Cardiac fibroblast (primary cell): ENCODE measurements at regions not wholly inside any gene's neighbourhood (a gene's known extent, or its start where the extent isn't known, plus 50 kb on each side); places are given as distances from the start of the nearest gene placed in this dataset.

Experiments used
- DNase-seq, 2 donors: peaks; one replicate each; pipeline versions ENCODE4 v3.0.0 to v3.0.0-alpha.2; 2010; ENCODE audit warnings: low read depth in 2 of 2
- H3K4me3 ChIP-seq, 2 donors: replicated peaks in 1 of 2; 1 replicate in 1 of 2; 2 replicates in 1 of 2; pipeline ENCODE4 v1.5.1; 2011; ENCODE audit warnings: low read depth in 2 of 2, low read length in 2 of 2, mild to moderate bottlenecking in 2 of 2, moderate library complexity in 1 of 2
- CTCF ChIP-seq: IDR thresholded peaks from one replicate; pipeline ENCODE4 v1.5.1; 2011; ENCODE audit warnings: low read depth, mild to moderate bottlenecking, low read length, inconsistent platforms

GRCh38 chr17:65283704-65284103 is 146.5 kb downstream of the RGS9 start:
- peak; percentile 18 to 45 for DNase-seq
- H3K4me3 ChIP-seq = no peak overlapping the region
- no peak for TF ChIP-seq CTCF

GRCh38 chr17:65279456-65279855 is 142.3 kb downstream of the RGS9 start:
- TF ChIP-seq CTCF = no peak
- no peak overlapping the region for H3K4me3 ChIP-seq
- DNase-seq = no peak

- DNase-seq = no peak
- no peak for TF ChIP-seq CTCF
These were observed 141.6 kb downstream of the RGS9 start for GRCh38 chr17:65278820-65279184.

GRCh38 chr17:65278050-65278819 is 141.1 kb downstream of the RGS9 start:
- peak; percentile 71 to 73 for DNase-seq
- H3K4me3 ChIP-seq = no peak overlapping the region
- TF ChIP-seq CTCF = peak; percentile 73

More at GRCh38 chr17:65278820-65279184, 141.6 kb downstream of the RGS9 start:
- no peak overlapping the region for H3K4me3 ChIP-seq

- peak; percentile 27 to 50 for DNase-seq
- H3K4me3 ChIP-seq = no peak overlapping the region
- no peak for TF ChIP-seq CTCF
These were observed 140.4 kb downstream of the RGS9 start for GRCh38 chr17:65277576-65277975.
